Neuronal stem cell (in vitro differentiated cells): ENCODE measurements at regions not wholly inside any gene's neighbourhood (a gene's known extent, or its start where the extent isn't known, plus 50 kb on each side); places are given as distances from the start of the nearest gene placed in this dataset.

Experiments used
- DNase-seq: peaks from one replicate; pipeline ENCODE4 v3.0.0-alpha.2; 2013; ENCODE audit warnings: low spot score
- H2AFZ ChIP-seq: one replicate; pipeline ENCODE4 v1.6.1; 2013; ENCODE audit warnings: mild to moderate bottlenecking, low read length, inconsistent platforms
- H2AK5ac ChIP-seq: 2 replicates; pipeline ENCODE4 v1.6.1; 2013; ENCODE audit warnings: low read depth, mild to moderate bottlenecking, inconsistent platforms, low read length, moderate library complexity, mixed read lengths
- H2BK120ac ChIP-seq: 2 replicates; pipeline ENCODE4 v1.6.1; 2013; ENCODE audit warnings: low read depth, mild to moderate bottlenecking, inconsistent platforms, low read length, moderate library complexity, mixed read lengths
- H2BK12ac ChIP-seq: one replicate; pipeline ENCODE4 v1.6.1; 2013; ENCODE audit warnings: low read length, inconsistent platforms
- H2BK15ac ChIP-seq: 2 replicates; pipeline ENCODE4 v1.6.1; 2013; ENCODE audit warnings: mild to moderate bottlenecking, low read length, inconsistent platforms, mixed read lengths
- H2BK5ac ChIP-seq: one replicate; pipeline ENCODE4 v1.6.1; 2013; ENCODE audit warnings: inconsistent platforms, mild to moderate bottlenecking, low read length, moderate library complexity
- H3K14ac ChIP-seq: one replicate; pipeline ENCODE4 v1.6.1; 2013; ENCODE audit warnings: low read length, inconsistent platforms
- H3K18ac ChIP-seq: 2 replicates; pipeline ENCODE4 v1.6.1; 2013; ENCODE audit warnings: low read length, inconsistent platforms
- H3K23ac ChIP-seq: 2 replicates; pipeline ENCODE4 v1.6.1; 2013; ENCODE audit warnings: low read depth, mild to moderate bottlenecking, mixed read lengths, low read length, inconsistent platforms; ENCODE audit not compliant: poor library complexity
- H3K27ac ChIP-seq: replicated peaks from 3 replicates; pipeline ENCODE4 v1.5.1; 2013; ENCODE audit warnings: low read length, inconsistent platforms
- H3K27me3 ChIP-seq, 3 experiments: 2 replicates each; pipeline ENCODE4 v1.6.1; 2013; ENCODE audit warnings: low read length in 3 of 3, mild to moderate bottlenecking in 2 of 3, inconsistent platforms in 1 of 3, low read depth in 1 of 3, mixed read lengths in 1 of 3, moderate library complexity in 1 of 3; ENCODE audit not compliant: control insufficient read depth in 3 of 3, insufficient read depth in 3 of 3
- H3K36me3 ChIP-seq, 2 donors: replicated peaks in 1 of 2; 2 replicates each; pipeline ENCODE4 v1.6.1; 2013; ENCODE audit warnings: low read length in 2 of 2; ENCODE audit not compliant: control insufficient read depth in 2 of 2, insufficient read depth in 2 of 2
- H3K4ac ChIP-seq: 2 replicates; pipeline ENCODE4 v1.6.1; 2013; ENCODE audit warnings: inconsistent platforms, mild to moderate bottlenecking, low read length, moderate library complexity
- H3K4me1 ChIP-seq, 2 donors: 1 replicate in 1 of 2; 2 replicates in 1 of 2; pipeline ENCODE4 v1.6.1; 2013; ENCODE audit warnings: low read length in 2 of 2, low read depth in 1 of 2; ENCODE audit not compliant: control insufficient read depth in 2 of 2, insufficient read depth in 1 of 2
- H3K4me2 ChIP-seq: one replicate; pipeline ENCODE4 v1.6.1; 2013; ENCODE audit warnings: mild to moderate bottlenecking, low read length, inconsistent platforms; ENCODE audit not compliant: insufficient read depth, poor library complexity, severe bottlenecking
- H3K4me3 ChIP-seq, 2 donors: 2 replicates each; pipeline ENCODE4 v1.5.1; 2013; ENCODE audit warnings: low read length in 2 of 2, mild to moderate bottlenecking in 2 of 2, inconsistent platforms in 1 of 2, moderate library complexity in 1 of 2
- H3K79me1 ChIP-seq: one replicate; pipeline ENCODE4 v1.6.1; 2013; ENCODE audit warnings: low read depth, mild to moderate bottlenecking, inconsistent platforms, low read length, moderate library complexity
- H3K9ac ChIP-seq: one replicate; pipeline ENCODE4 v1.6.1; 2013; ENCODE audit warnings: mild to moderate bottlenecking, low read depth, low read length, inconsistent platforms; ENCODE audit not compliant: poor library complexity
- H3K9me3 ChIP-seq, 2 donors: replicated peaks in 1 of 2; 2 replicates each; pipeline versions ENCODE3 to v1.6.1; 2013; ENCODE audit warnings: low read length in 2 of 2, mild to moderate bottlenecking in 2 of 2, inconsistent platforms in 1 of 2, low read depth in 1 of 2, mixed read lengths in 1 of 2, moderate library complexity in 1 of 2; ENCODE audit not compliant: control insufficient read depth in 2 of 2, insufficient read depth in 1 of 2
- H4K8ac ChIP-seq: one replicate; pipeline ENCODE4 v1.6.1; 2013; ENCODE audit warnings: low read depth, mild to moderate bottlenecking, inconsistent platforms, low read length, moderate library complexity
- H4K91ac ChIP-seq: one replicate; pipeline ENCODE4 v1.6.1; 2013; ENCODE audit warnings: low read length, low read depth, mild to moderate bottlenecking, inconsistent platforms; ENCODE audit not compliant: poor library complexity
- WGBS, 2 donors: extraction: QIAGEN DNeasy Blood & Tissue Kit; methylation state at CpG; one replicate each; pipeline ENCODE4 v1.1.7; 2013; ENCODE audit warnings: missing lambda C conversion rate in 2 of 2, mixed read lengths in 1 of 2; ENCODE audit not compliant: insufficient read length in 2 of 2, insufficient replicate concordance in 1 of 2; ENCODE audit errors: extremely low coverage in 2 of 2; 5-methylcytosine and 5-hydroxymethylcytosine counted together

- no peak overlapping the region for H3K4ac ChIP-seq
- H3K79me1 ChIP-seq = no peaks in the 10 kb centered on the region
- H2BK12ac ChIP-seq = no peak overlapping the region
- no peaks in the 10 kb centered on the region for H3K36me3 ChIP-seq
- no peak overlapping the region for H3K14ac ChIP-seq
- no peak overlapping the region for H3K23ac ChIP-seq
- H3K4me1 ChIP-seq = peaks cover 5 to 7% of the 10 kb centered on the region in 2 donors
- H2AK5ac ChIP-seq = no peak overlapping the region
- no peak overlapping the region for H2BK120ac ChIP-seq
- no peak overlapping the region for H2AFZ ChIP-seq
- no peaks in the 10 kb centered on the region for H3K27me3 ChIP-seq
- H4K91ac ChIP-seq = no peak overlapping the region
- H2BK5ac ChIP-seq = no peak overlapping the region
- DNase-seq = no peak
- H3K27ac ChIP-seq = no peak overlapping the region
- H4K8ac ChIP-seq = no peak overlapping the region
- no peak overlapping the region for H2BK15ac ChIP-seq
- no peak overlapping the region for H3K9ac ChIP-seq
- no peak overlapping the region for H3K4me2 ChIP-seq
- H3K4me3 ChIP-seq = no peak overlapping the region
- H3K18ac ChIP-seq = no peak overlapping the region
- H3K9me3 ChIP-seq = no peaks in the 10 kb centered on the region
These were observed 166.9 kb upstream of the LRIG3 start for GRCh38 chr12:59087077-59087673.

- Histone ChIP-seq H3K27me3 (no peaks in the 10 kb centered on the region), H3K23ac (no peak overlapping the region), H3K14ac (no peak overlapping the region), H3K9ac (no peak overlapping the region), H4K91ac (no peak overlapping the region), H3K4me1 (peaks cover 5 to 7% of the 10 kb centered on the region in 2 donors), H2BK15ac (no peak overlapping the region), H3K9me3 (no peaks in the 10 kb centered on the region), H3K4me2 (no peak overlapping the region), H3K79me1 (no peaks in the 10 kb centered on the region), H2AFZ (no peak overlapping the region), H3K36me3 (no peaks in the 10 kb centered on the region), H2BK5ac (no peak overlapping the region), H2BK12ac (no peak overlapping the region), H3K18ac (no peak overlapping the region), H2AK5ac (no peak overlapping the region), H3K4me3 (no peak overlapping the region), H3K27ac (no peak overlapping the region), H3K4ac (no peak overlapping the region), H2BK120ac (no peak overlapping the region), H4K8ac (no peak overlapping the region)
- DNase-seq = no peak
- no CpG with 5 or more reads among the region's 4 CpGs for WGBS, 2 donors
These were observed 165.8 kb upstream of the LRIG3 start for GRCh38 chr12:59086126-59086525.

GRCh38 chr12:59085690-59086089 lies 165.4 kb upstream of the LRIG3 start:
- no peak overlapping the region for H3K4me3 ChIP-seq
- no CpG with 5 or more reads among the region's 3 CpGs for WGBS, 2 donors

DNA sequence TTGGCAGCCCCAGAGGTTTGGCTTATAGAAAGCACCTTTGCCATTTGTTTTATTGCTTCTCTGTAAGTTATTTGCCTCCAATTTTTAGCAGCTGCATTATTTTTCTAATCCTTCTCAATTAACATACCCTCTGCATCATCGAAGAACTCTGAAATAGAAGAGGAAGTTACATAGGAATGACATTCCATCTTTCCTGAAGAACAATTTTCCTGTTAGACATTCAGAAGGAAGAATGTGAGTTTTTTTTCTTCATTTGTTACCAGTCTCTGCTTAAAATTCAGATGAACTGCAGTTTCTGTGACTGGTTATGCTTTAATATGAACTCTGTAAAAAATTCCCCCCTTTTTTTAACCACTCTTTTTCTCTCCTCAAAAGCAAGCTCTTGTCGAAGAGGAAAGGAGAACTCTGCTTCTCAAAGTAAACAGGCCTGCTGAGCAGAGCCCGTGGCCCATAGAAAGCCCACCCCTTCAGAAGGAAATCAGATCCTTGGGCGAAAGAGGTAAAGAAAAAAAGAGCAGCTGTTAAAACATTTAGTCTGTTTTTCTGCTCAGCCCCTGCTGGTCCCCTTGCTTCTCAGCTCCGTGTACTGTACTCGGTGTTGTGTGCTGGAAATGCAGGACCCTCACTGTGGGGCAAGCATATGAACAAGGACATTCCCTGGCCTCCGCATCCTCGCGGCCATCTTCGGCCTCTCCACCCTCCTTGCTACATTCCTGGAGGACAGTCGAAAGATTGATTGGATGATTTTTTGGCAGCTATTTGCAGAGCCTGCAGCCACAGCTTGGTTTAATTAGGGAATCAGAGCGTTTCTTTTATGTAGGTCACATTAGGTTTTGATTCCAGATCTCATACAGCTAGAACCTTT lies 164.4 kb upstream of the LRIG3 start:
- no peak overlapping the region for H2BK15ac ChIP-seq
- H2AK5ac ChIP-seq = no peak overlapping the region
- no peak overlapping the region for H3K14ac ChIP-seq
- peak overlapping the region; percentile 9 for H3K18ac ChIP-seq
- no peaks in the 10 kb centered on the region for H3K36me3 ChIP-seq
- H2BK120ac ChIP-seq = no peak overlapping the region
- no peak overlapping the region for H3K9ac ChIP-seq
- peaks cover 5 to 7% of the 10 kb centered on the region in 2 donors for H3K4me1 ChIP-seq
- no peak overlapping the region for H4K8ac ChIP-seq
- H3K27ac ChIP-seq = peak overlapping the region; percentile 28
- H3K79me1 ChIP-seq = no peaks in the 10 kb centered on the region
- no CpG with 5 or more reads among the region's 12 CpGs for WGBS, 2 donors
- H3K4me2 ChIP-seq = no peak overlapping the region
- H3K9me3 ChIP-seq = no peaks in the 10 kb centered on the region
- peak overlapping the region; percentile 78 for H2AFZ ChIP-seq
- no peak overlapping the region for H3K4me3 ChIP-seq
- no peak overlapping the region for H3K4ac ChIP-seq
- H4K91ac ChIP-seq = no peak overlapping the region
- DNase-seq = no peak
- H3K23ac ChIP-seq = no peak overlapping the region
- no peaks in the 10 kb centered on the region for H3K27me3 ChIP-seq
- H2BK5ac ChIP-seq = no peak overlapping the region
- H2BK12ac ChIP-seq = no peak overlapping the region

More at GRCh38 chr12:59085690-59086089, 165.4 kb upstream of the LRIG3 start:
- H3K27me3 ChIP-seq = no peaks in the 10 kb centered on the region
- no peak overlapping the region for H2BK5ac ChIP-seq
- H3K79me1 ChIP-seq = no peaks in the 10 kb centered on the region
- H2BK120ac ChIP-seq = no peak overlapping the region
- H2AFZ ChIP-seq = no peak overlapping the region
- H3K36me3 ChIP-seq = no peaks in the 10 kb centered on the region
- H3K14ac ChIP-seq = no peak overlapping the region
- H4K8ac ChIP-seq = no peak overlapping the region
- H2BK12ac ChIP-seq = no peak overlapping the region
- no peak overlapping the region for H3K23ac ChIP-seq
- H2BK15ac ChIP-seq = no peak overlapping the region
- no peak overlapping the region for H3K4me2 ChIP-seq
- H3K4ac ChIP-seq = no peak overlapping the region
- H3K4me1 ChIP-seq = peaks cover 5 to 7% of the 10 kb centered on the region in 2 donors
- no peaks in the 10 kb centered on the region for H3K9me3 ChIP-seq
- no peak for DNase-seq
- H3K27ac ChIP-seq = no peak overlapping the region
- H3K9ac ChIP-seq = no peak overlapping the region
- H2AK5ac ChIP-seq = no peak overlapping the region
- no peak overlapping the region for H4K91ac ChIP-seq
- no peak overlapping the region for H3K18ac ChIP-seq
